ENCODE measurements at regions not wholly inside any gene's neighbourhood (a gene's known extent, or its start where the extent isn't known, plus 50 kb on each side); places are given as distances from the start of the nearest gene placed in this dataset.

GRCh38 chr2:142668420-142668819 is 209.0 kb upstream of the KYNU start:
- DNase-seq (ENCODE audit: low read depth) = no peak
- TF ChIP-seq, protein P1, sequence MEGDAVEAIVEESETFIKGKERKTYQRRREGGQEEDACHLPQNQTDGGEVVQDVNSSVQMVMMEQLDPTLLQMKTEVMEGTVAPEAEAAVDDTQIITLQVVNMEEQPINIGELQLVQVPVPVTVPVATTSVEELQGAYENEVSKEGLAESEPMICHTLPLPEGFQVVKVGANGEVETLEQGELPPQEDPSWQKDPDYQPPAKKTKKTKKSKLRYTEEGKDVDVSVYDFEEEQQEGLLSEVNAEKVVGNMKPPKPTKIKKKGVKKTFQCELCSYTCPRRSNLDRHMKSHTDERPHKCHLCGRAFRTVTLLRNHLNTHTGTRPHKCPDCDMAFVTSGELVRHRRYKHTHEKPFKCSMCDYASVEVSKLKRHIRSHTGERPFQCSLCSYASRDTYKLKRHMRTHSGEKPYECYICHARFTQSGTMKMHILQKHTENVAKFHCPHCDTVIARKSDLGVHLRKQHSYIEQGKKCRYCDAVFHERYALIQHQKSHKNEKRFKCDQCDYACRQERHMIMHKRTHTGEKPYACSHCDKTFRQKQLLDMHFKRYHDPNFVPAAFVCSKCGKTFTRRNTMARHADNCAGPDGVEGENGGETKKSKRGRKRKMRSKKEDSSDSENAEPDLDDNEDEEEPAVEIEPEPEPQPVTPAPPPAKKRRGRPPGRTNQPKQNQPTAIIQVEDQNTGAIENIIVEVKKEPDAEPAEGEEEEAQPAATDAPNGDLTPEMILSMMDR (IDR thresholded peaks at IDR 0.05; ENCODE audit: low read depth, low read length, missing control alignments) = no peak
- no peak overlapping the region for H3K4me3 ChIP-seq (ENCODE audit: low read depth, low read length)

GRCh38 chr2:142665241-142665640 is 212.2 kb upstream of the KYNU start:
- H3K4me3 ChIP-seq (ENCODE audit: low read depth, low read length) = no peak overlapping the region
- TF ChIP-seq, protein P1 (IDR thresholded peaks at IDR 0.05; ENCODE audit: low read depth, low read length, missing control alignments) = no peak
- no peak for DNase-seq (ENCODE audit: low read depth)

DNA sequence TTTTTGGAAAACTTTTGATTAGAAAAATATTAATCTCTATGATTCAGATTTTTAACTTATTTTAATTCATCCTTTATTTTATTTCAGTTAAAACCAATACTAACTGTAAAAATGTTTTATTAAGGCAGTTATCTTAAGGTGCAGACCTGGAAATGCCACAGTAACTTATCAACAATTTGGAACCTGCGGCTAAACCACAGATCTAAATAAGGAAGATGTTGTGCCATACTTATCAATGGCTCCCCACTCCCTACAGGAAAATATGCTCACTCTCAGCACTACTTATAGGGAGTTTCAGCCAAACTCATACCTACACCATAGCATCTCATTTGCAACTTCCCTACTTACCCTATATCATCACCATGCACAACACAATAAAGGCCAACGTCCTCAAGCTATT is 226.9 kb upstream of the KYNU start:
- H3K4me3 ChIP-seq (ENCODE audit: low read depth, low read length) = no peak overlapping the region
- no peak for DNase-seq (ENCODE audit: low read depth)
- TF ChIP-seq, protein P1 (IDR thresholded peaks at IDR 0.05; ENCODE audit: low read depth, low read length, missing control alignments) = no peak

DNA sequence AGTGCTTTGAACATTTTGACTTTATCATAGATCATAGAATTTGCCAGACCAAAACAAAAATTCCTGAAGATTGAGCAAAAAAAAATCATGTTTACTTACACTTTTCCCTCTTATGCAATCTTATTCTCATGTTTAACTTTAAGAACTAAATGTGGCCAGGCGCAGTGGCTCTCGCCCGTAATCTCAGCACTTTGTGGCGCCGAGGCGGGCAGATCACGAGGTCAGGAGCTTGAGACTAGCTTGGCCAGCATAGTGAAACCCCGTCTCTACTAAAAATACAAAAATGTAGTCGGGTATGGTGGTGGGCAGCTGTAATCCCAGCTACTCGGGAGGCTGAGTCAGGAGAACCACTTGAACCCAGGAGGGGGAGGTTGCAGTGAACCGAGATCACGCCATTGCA is 227.9 kb upstream of the KYNU start:
- DNase-seq (ENCODE audit: low read depth) = no peak
- no peak overlapping the region for H3K4me3 ChIP-seq (ENCODE audit: low read depth, low read length)
- TF ChIP-seq, protein P1 (IDR thresholded peaks at IDR 0.05; ENCODE audit: low read depth, low read length, missing control alignments) = no peak

- no peak overlapping the region for H3K4me3 ChIP-seq (ENCODE audit: low read depth, low read length)
- DNase-seq (ENCODE audit: low read depth) = no peak
- TF ChIP-seq, protein P1 (IDR thresholded peaks at IDR 0.05; ENCODE audit: low read depth, low read length, missing control alignments) = no peak
Observed at GRCh38 chr2:142642650-142643049, 234.8 kb upstream of the KYNU start.

DNA sequence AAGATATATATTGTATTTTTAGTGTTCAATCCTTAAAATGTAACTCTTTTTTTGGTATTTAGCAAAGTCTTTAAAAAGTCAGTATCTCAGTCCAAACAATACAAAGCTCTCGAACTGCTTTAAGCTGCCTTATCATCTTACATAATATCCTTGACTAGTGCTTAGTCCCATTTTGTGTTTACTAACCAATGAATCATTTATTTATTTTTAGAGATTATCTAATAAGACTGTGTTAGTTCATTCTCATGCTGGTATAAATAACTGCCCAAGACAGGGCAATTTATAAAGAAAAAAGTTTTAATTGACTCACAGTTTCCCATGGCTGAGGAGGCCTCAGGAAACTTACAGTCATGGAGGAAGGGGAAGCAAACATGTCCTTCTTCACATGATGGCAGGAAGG is 248.3 kb upstream of the KYNU start:
- no peak overlapping the region for H3K4me3 ChIP-seq (ENCODE audit: low read depth, low read length)
- no peak for DNase-seq (ENCODE audit: low read depth)
- TF ChIP-seq, protein P1 (IDR thresholded peaks at IDR 0.05; ENCODE audit: low read depth, low read length, missing control alignments) = no peak

GRCh38 chr2:142621287-142621686 is 256.2 kb upstream of the KYNU start:
- no peak for DNase-seq (ENCODE audit: low read depth)
- TF ChIP-seq, protein P1 (IDR thresholded peaks at IDR 0.05; ENCODE audit: low read depth, low read length, missing control alignments) = no peak
- H3K4me3 ChIP-seq (ENCODE audit: low read depth, low read length) = no peak overlapping the region

Measured in GM12864 (cell line).